A549 (cell line): ENCODE measurements at regions not wholly inside any gene's neighbourhood (a gene's known extent, or its start where the extent isn't known, plus 50 kb on each side); places are given as distances from the start of the nearest gene placed in this dataset.
A peak's percentile ranks its signal among the peaks of the same experiment; 100 is the strongest.

Experiments used
- ATAC-seq, 2 experiments: fragments of 200-7000 bp in 1 of 2; fragments of >200 bp in 1 of 2; cut with Nextera tagmentation in 1 of 2; cut with Tn5 transposase in 1 of 2; 3 replicates each; pipeline versions ENCODE4 v1.8.0 to v1.9.1; 2018 to 2020; ENCODE audit warnings: mild to moderate bottlenecking in 1 of 2, moderate library complexity in 1 of 2
- CTCF ChIA-PET: fragments of 300-600 bp; sonication (Branson Sonifier 250); formaldehyde crosslinking; extraction: SDS; loops from one replicate; lab custom pipeline; 2021; ENCODE audit warnings: antibody characterized with exemption, inconsistent platforms; lab: Yijun Ruan, JAX
- POLR2A ChIA-PET: fragments of 350-600 bp; formaldehyde crosslinking; extraction: SDS; loops from one replicate; lab custom pipeline; 2021; ENCODE audit warnings: antibody characterized with exemption, inconsistent platforms; lab: Yijun Ruan, JAX
- DNase-seq, 2 experiments: peaks; one replicate each; pipeline versions ENCODE4 v3.0.0 to v3.0.0-alpha.2; 2011 to 2016; ENCODE audit warnings: low read depth in 1 of 2, low spot score in 1 of 2
- FAIRE-seq: peaks from 2 replicates; lab custom pipeline; 2011; peaks lifted over from hg19 to GRCh38; lab: Jason Lieb, UNC
- H3K27ac ChIP-seq, 2 experiments: fragments of >200 bp; sonication (Bioruptor Twin); formaldehyde crosslinking; 3 replicates each; pipeline ENCODE4 v1.5.1; 2016 to 2017
- H3K4me1 ChIP-seq: fragments of >200 bp; sonication (Bioruptor Twin); formaldehyde crosslinking; 3 replicates; pipeline ENCODE4 v1.6.1; 2016
- H3K4me2 ChIP-seq: fragments of >200 bp; sonication (Bioruptor Twin); formaldehyde crosslinking; 3 replicates; pipeline ENCODE4 v1.6.1; 2016
- H3K4me3 ChIP-seq: fragments of >200 bp; sonication (Bioruptor Twin); formaldehyde crosslinking; 3 replicates; pipeline ENCODE4 v1.5.1; 2016
- H3K9me3 ChIP-seq: fragments of >200 bp; sonication (Bioruptor Twin); formaldehyde crosslinking; 3 replicates; pipeline ENCODE4 v1.6.1; 2016
- CBX8 ChIP-seq: fragments of 200-600 bp; sonication (generic); IDR thresholded peaks from 2 replicates; pipeline ENCODE4 v1.6.1; 2016
- CEBPB ChIP-seq, 2 experiments: fragments of >200 bp in 1 of 2; sonication (Bioruptor Twin) in 1 of 2; formaldehyde crosslinking in 1 of 2; IDR thresholded peaks; 2 replicates each; pipeline ENCODE4 v1.6.1; 2012 to 2016
- CHD2 ChIP-seq: fragments of 150-350 bp; IDR thresholded peaks from 2 replicates; pipeline ENCODE4 v1.6.1; 2014; ENCODE audit warnings: low read length; ENCODE audit not compliant: partially characterized antibody
- CHD4 ChIP-seq: fragments of 200-600 bp; sonication (generic); IDR thresholded peaks from 2 replicates; pipeline ENCODE4 v1.6.1; 2016; ENCODE audit warnings: antibody characterized with exemption, mild to moderate bottlenecking, borderline replicate concordance
- EHMT2 ChIP-seq: fragments of 200-600 bp; sonication (generic); IDR thresholded peaks from 2 replicates; pipeline ENCODE4 v1.6.1; 2016; ENCODE audit warnings: antibody characterized with exemption, low read depth, mild to moderate bottlenecking, moderate library complexity
- EP300 ChIP-seq, 2 experiments: fragments of >200 bp; sonication (Bioruptor Twin); formaldehyde crosslinking; IDR thresholded peaks; 2 replicates in 1 of 2; 3 replicates in 1 of 2; pipeline ENCODE4 v1.6.1; 2016 to 2017
- ESRRA ChIP-seq: fragments of 150-350 bp; IDR thresholded peaks from 2 replicates; pipeline ENCODE4 v1.6.1; 2014; ENCODE audit warnings: mild to moderate bottlenecking, low read length, borderline replicate concordance
- FOSB ChIP-seq: fragments of 250-450 bp; sonication (Bioruptor Pico); IDR thresholded peaks from 2 replicates; pipeline ENCODE4 v1.5.0; 2020; ENCODE audit warnings: mild to moderate bottlenecking, moderate library complexity
- FOXS1 ChIP-seq: fragments of 250-450 bp; sonication (Bioruptor Pico); IDR thresholded peaks from 2 replicates; pipeline ENCODE4 v1.5.0; 2020; ENCODE audit warnings: mild to moderate bottlenecking, moderate library complexity
- HOXA7 ChIP-seq: fragments of 250-450 bp; sonication (Bioruptor Pico); IDR thresholded peaks from 2 replicates; pipeline ENCODE4 v1.5.0; 2020; ENCODE audit warnings: mild to moderate bottlenecking, moderate library complexity
- HOXB13 ChIP-seq: fragments of 250-450 bp; sonication (Bioruptor Pico); IDR thresholded peaks from 2 replicates; pipeline ENCODE4 v1.5.0; 2020; ENCODE audit warnings: low read depth, mild to moderate bottlenecking, moderate library complexity
- HOXB5 ChIP-seq: fragments of 250-450 bp; sonication (Bioruptor Pico); IDR thresholded peaks from 2 replicates; pipeline ENCODE4 v1.5.0; 2020; ENCODE audit warnings: mild to moderate bottlenecking, moderate library complexity
- JUN ChIP-seq, 2 experiments: fragments of >200 bp; sonication (Bioruptor Twin); formaldehyde crosslinking; IDR thresholded peaks; 2 replicates in 1 of 2; 3 replicates in 1 of 2; pipeline ENCODE4 v1.6.1; 2016 to 2017
- JUNB ChIP-seq: fragments of >200 bp; sonication (Bioruptor Twin); formaldehyde crosslinking; IDR thresholded peaks from 2 replicates; pipeline ENCODE4 v1.6.1; 2016
- KDM1A ChIP-seq: fragments of 200-600 bp; sonication (generic); IDR thresholded peaks from 2 replicates; pipeline ENCODE4 v1.6.1; 2016; ENCODE audit warnings: low read depth, mild to moderate bottlenecking
- KDM5A ChIP-seq: fragments of 200-600 bp; sonication (generic); IDR thresholded peaks from 2 replicates; pipeline ENCODE4 v1.6.1; 2016; ENCODE audit warnings: antibody characterized with exemption, mild to moderate bottlenecking
- MAFK ChIP-seq: fragments of 450-650 bp; IDR thresholded peaks from 2 replicates; pipeline ENCODE4 v1.6.1; 2014; ENCODE audit not compliant: partially characterized antibody
- MYC ChIP-seq: IDR thresholded peaks from 2 replicates; pipeline ENCODE4 v1.6.1; 2012; ENCODE audit warnings: mild to moderate bottlenecking, inconsistent platforms, low read length, improper control_type of control experiment, borderline replicate concordance
- NFE2L2 ChIP-seq: fragments of 150-350 bp; conservative IDR thresholded peaks from 2 replicates; pipeline ENCODE4 v1.6.1; 2014; ENCODE audit warnings: low read length
- NR3C1 ChIP-seq: fragments of >200 bp; sonication (Bioruptor Twin); formaldehyde crosslinking; IDR thresholded peaks from 3 replicates; pipeline ENCODE4 v1.6.1; 2017
- RNF2 ChIP-seq: fragments of 200-600 bp; sonication (generic); IDR thresholded peaks from 2 replicates; pipeline ENCODE4 v1.6.1; 2016; ENCODE audit warnings: low read depth, mild to moderate bottlenecking, antibody characterized with exemption, moderate library complexity, borderline replicate concordance
- TFCP2L1 ChIP-seq: fragments of 250-450 bp; sonication (Bioruptor Pico); IDR thresholded peaks from 2 replicates; pipeline ENCODE4 v1.5.0; 2021; ENCODE audit warnings: mild to moderate bottlenecking
- ZC3H11A ChIP-seq: fragments of 450-650 bp; IDR thresholded peaks from 2 replicates; pipeline ENCODE4 v1.6.1; 2014; ENCODE audit warnings: antibody characterized with exemption, mild to moderate bottlenecking
- ZFP36 ChIP-seq: fragments of 450-650 bp; IDR thresholded peaks from 2 replicates; pipeline ENCODE4 v1.6.1; 2014; ENCODE audit warnings: borderline replicate concordance; ENCODE audit not compliant: partially characterized antibody
- ZSCAN20 ChIP-seq: fragments of 250-450 bp; sonication (Bioruptor Pico); IDR thresholded peaks from 2 replicates; pipeline ENCODE4 v1.8.0; 2022; ENCODE audit warnings: mild to moderate bottlenecking, moderate library complexity
- WGBS: methylation state at CpG from one replicate; pipeline ENCODE4 v1.1.6; 2017; ENCODE audit errors: missing lambda C conversion rate; 5-methylcytosine and 5-hydroxymethylcytosine counted together
- TF ChIP-seq, protein P1 (sequence below): fragments of >200 bp; sonication (Bioruptor Twin); formaldehyde crosslinking; IDR thresholded peaks from 2 replicates; pipeline ENCODE4 v1.6.1; 2016
- TF ChIP-seq, protein P2 (sequence below): fragments of 150-350 bp; IDR thresholded peaks from 2 replicates; pipeline ENCODE4 v1.6.1; 2014; ENCODE audit warnings: low read depth, mild to moderate bottlenecking, low read length
- TF ChIP-seq, protein P3 (sequence below): fragments of 200-600 bp; sonication (generic); IDR thresholded peaks from 2 replicates; pipeline ENCODE4 v1.6.1; 2016; ENCODE audit warnings: antibody characterized with exemption, mild to moderate bottlenecking, moderate library complexity
- TF ChIP-seq, protein P4 (sequence below): fragments of 250-450 bp; sonication (Bioruptor Pico); IDR thresholded peaks from 2 replicates; pipeline ENCODE4 v1.5.0; 2020; ENCODE audit warnings: low read depth, mild to moderate bottlenecking, moderate library complexity
- TF ChIP-seq, protein P5 (sequence below): IDR thresholded peaks from 2 replicates; pipeline ENCODE4 v1.6.1; 2012
- TF ChIP-seq, protein P6 (sequence below): fragments of 450-650 bp; IDR thresholded peaks from 2 replicates; pipeline ENCODE4 v1.6.1; 2014; ENCODE audit warnings: antibody characterized with exemption

DNA sequence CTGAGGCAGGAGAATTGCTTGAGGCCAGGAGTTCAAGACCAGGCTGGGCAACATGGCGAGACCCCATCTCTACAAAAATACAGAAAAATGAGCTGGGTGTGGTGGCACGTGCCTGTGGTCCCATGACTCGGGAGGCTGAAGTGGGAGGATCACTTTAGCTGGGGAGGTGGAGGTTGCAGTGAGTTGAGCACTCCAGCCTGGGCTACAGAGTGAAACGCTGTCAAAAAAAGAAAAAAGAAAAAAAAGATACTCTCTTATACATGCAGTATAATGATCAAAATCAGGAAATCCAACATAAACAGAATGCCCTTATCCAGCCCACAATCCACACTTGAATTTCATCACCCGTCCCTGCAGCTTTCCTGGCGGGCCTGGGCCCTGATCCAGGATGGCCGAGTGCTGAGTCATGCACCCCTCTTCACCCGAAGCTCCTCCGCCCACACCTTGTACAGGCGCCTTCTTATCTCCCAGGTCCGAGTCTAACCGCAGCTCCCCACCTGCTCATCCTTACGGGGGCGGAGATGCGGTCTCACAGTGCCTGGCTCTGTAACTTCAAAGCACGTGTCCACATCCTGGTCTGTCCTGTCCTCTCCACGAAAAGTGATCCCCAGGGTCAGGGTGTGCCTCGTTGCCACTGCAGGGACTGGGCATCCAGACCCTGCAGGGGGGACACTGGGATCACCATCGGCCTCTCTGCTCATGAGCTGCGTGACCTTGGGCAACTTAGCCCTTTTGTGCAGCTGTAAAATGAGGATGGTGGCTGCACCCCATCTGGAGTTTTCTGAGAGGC is 120.2 kb upstream of the SLC45A1 start (continued):
- TF ChIP-seq CEBPB (IDR thresholded peaks at IDR 0.05): peak; percentile 45 to 85; a peak in 3 of 4 replicates
- TF ChIP-seq ESRRA: no peak
- TF ChIP-seq, protein P1, sequence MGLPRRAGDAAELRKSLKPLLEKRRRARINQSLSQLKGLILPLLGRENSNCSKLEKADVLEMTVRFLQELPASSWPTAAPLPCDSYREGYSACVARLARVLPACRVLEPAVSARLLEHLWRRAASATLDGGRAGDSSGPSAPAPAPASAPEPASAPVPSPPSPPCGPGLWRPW: no peak
- TF ChIP-seq ZFP36: no peak
- TF ChIP-seq FOSB: peak; percentile 54; the same call in 1 of the 2 replicates
- TF ChIP-seq HOXB5 (CRISPR knock-in tag): peak; percentile 78; the same call in 1 of the 2 replicates
- no peak for TF ChIP-seq EHMT2
- no peak for TF ChIP-seq CHD2

DNA sequence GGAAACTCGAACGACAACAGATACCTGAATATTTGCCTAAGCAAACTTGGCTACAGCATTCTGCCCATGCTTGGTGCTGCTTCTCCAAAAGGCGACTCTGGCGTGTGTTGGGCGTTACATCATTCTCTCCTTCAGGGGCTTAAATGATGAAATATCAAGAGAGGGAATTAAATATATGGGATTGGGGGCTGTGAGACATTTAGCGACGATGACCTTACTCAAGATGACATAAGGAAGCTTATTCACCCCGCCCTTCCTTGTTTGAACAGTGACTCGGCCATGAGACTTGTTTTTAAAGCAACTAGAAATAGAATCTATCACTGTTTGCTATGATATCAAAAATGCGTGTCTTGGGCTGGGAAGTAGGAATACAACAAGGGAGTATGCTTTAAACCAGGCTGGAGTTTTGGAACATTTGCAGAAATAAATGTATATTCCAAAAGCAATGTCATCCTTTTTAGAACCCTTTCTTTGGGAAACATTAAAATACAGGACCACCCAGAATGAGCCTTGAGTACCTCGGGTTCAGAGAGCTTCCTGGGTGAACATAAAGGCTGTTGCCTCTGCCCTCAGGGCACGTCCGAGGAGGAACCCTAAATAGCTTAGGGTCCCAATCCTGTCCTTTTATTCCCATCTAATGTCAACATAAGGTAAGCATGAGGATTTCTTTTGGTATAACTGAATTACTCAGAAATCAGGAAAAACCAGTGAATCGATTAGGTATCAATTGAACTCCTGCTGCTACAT is 123.3 kb upstream of the SLC45A1 start:
- FAIRE-seq (no peak), DNase-seq (peak; percentile 82 to 96), ATAC-seq (peak; percentile 82 to 88)
- Histone ChIP-seq H3K4me2 (peak overlapping the region; percentile 71), H3K9me3 (no peaks in the 10 kb centered on the region), H3K4me3 (no peak overlapping the region), H3K4me1 (peaks cover 57% of the 10 kb centered on the region), H3K27ac (peak overlapping the region; percentile 95 to 98)
- 2% methylated on average over 14 of the region's 14 CpGs for WGBS
- ChIA-PET CTCF (interaction anchor here (1.1 to 2.3 kb wide), 5 partner anchors 17 to 220 kb away, joined by 3 to 10 read pairs (median 3); no protein-coding TSS in a partner anchor), POLR2A (interaction anchor here (0.9 to 1.3 kb wide), 2 partner anchors 57 to 168 kb away, joined by 3 to 4 read pairs; partner anchors contain the start of gene ERRFI1)
- TF ChIP-seq NR3C1: no peak
- TF ChIP-seq ZFP36: no peak
- no peak for TF ChIP-seq FOSB
- TF ChIP-seq, protein P2, sequence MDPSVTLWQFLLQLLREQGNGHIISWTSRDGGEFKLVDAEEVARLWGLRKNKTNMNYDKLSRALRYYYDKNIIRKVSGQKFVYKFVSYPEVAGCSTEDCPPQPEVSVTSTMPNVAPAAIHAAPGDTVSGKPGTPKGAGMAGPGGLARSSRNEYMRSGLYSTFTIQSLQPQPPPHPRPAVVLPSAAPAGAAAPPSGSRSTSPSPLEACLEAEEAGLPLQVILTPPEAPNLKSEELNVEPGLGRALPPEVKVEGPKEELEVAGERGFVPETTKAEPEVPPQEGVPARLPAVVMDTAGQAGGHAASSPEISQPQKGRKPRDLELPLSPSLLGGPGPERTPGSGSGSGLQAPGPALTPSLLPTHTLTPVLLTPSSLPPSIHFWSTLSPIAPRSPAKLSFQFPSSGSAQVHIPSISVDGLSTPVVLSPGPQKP: no peak
- TF ChIP-seq FOXS1 (CRISPR knock-in tag): peak; percentile 7; the same call in 1 of the 2 replicates
- TF ChIP-seq HOXB13 (CRISPR knock-in tag): 0 out of 2 replicates have a peak, but pooled peaks have one; percentile 9
- TF ChIP-seq RNF2: no peak
- TF ChIP-seq CEBPB (IDR thresholded peaks at IDR 0.05): peak; percentile 89 to 93
- TF ChIP-seq, protein P3, sequence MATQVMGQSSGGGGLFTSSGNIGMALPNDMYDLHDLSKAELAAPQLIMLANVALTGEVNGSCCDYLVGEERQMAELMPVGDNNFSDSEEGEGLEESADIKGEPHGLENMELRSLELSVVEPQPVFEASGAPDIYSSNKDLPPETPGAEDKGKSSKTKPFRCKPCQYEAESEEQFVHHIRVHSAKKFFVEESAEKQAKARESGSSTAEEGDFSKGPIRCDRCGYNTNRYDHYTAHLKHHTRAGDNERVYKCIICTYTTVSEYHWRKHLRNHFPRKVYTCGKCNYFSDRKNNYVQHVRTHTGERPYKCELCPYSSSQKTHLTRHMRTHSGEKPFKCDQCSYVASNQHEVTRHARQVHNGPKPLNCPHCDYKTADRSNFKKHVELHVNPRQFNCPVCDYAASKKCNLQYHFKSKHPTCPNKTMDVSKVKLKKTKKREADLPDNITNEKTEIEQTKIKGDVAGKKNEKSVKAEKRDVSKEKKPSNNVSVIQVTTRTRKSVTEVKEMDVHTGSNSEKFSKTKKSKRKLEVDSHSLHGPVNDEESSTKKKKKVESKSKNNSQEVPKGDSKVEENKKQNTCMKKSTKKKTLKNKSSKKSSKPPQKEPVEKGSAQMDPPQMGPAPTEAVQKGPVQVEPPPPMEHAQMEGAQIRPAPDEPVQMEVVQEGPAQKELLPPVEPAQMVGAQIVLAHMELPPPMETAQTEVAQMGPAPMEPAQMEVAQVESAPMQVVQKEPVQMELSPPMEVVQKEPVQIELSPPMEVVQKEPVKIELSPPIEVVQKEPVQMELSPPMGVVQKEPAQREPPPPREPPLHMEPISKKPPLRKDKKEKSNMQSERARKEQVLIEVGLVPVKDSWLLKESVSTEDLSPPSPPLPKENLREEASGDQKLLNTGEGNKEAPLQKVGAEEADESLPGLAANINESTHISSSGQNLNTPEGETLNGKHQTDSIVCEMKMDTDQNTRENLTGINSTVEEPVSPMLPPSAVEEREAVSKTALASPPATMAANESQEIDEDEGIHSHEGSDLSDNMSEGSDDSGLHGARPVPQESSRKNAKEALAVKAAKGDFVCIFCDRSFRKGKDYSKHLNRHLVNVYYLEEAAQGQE: no peak
- no peak for TF ChIP-seq HOXB5 (CRISPR knock-in tag)
- TF ChIP-seq ZC3H11A: no peak
- peak; percentile 97 for TF ChIP-seq JUNB
- TF ChIP-seq, protein P4, sequence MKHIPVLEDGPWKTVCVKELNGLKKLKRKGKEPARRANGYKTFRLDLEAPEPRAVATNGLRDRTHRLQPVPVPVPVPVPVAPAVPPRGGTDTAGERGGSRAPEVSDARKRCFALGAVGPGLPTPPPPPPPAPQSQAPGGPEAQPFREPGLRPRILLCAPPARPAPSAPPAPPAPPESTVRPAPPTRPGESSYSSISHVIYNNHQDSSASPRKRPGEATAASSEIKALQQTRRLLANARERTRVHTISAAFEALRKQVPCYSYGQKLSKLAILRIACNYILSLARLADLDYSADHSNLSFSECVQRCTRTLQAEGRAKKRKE (CRISPR knock-in tag): no peak
- no peak for TF ChIP-seq CHD4
- no peak for TF ChIP-seq TFCP2L1 (CRISPR knock-in tag)
- TF ChIP-seq JUN (IDR thresholded peaks at IDR 0.05): peak; percentile 94 to 98; a peak in 4 of 5 replicates
- TF ChIP-seq HOXA7 (CRISPR knock-in tag): no peak
- TF ChIP-seq KDM5A: no peak
- TF ChIP-seq MAFK: peak; percentile 39
- peak; percentile 36; the same call in 1 of the 2 replicates for TF ChIP-seq ZSCAN20 (CRISPR knock-in tag)
- no peak for TF ChIP-seq MYC
- TF ChIP-seq CBX8: no peak
- TF ChIP-seq, protein P5, sequence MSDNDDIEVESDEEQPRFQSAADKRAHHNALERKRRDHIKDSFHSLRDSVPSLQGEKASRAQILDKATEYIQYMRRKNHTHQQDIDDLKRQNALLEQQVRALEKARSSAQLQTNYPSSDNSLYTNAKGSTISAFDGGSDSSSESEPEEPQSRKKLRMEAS: peak; percentile 82
- TF ChIP-seq EP300 (IDR thresholded peaks at IDR 0.05): peak; percentile 97 to 98
- TF ChIP-seq, protein P6, sequence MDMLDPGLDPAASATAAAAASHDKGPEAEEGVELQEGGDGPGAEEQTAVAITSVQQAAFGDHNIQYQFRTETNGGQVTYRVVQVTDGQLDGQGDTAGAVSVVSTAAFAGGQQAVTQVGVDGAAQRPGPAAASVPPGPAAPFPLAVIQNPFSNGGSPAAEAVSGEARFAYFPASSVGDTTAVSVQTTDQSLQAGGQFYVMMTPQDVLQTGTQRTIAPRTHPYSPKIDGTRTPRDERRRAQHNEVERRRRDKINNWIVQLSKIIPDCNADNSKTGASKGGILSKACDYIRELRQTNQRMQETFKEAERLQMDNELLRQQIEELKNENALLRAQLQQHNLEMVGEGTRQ: no peak
- peak; percentile 67 for TF ChIP-seq NFE2L2
- TF ChIP-seq KDM1A: no peak
